Ammon's horn (tissue), 1 donor: ENCODE measurements at regions not wholly inside any gene's neighbourhood (a gene's known extent, or its start where the extent isn't known, plus 50 kb on each side); places are given as distances from the start of the nearest gene placed in this dataset.
A peak's percentile ranks its signal among the peaks of the same experiment; 100 is the strongest.

Source experiments
- DNase-seq: peaks from one replicate; pipeline ENCODE4 v3.0.0-alpha.2; 2016; ENCODE audit warnings: low spot score

DNA sequence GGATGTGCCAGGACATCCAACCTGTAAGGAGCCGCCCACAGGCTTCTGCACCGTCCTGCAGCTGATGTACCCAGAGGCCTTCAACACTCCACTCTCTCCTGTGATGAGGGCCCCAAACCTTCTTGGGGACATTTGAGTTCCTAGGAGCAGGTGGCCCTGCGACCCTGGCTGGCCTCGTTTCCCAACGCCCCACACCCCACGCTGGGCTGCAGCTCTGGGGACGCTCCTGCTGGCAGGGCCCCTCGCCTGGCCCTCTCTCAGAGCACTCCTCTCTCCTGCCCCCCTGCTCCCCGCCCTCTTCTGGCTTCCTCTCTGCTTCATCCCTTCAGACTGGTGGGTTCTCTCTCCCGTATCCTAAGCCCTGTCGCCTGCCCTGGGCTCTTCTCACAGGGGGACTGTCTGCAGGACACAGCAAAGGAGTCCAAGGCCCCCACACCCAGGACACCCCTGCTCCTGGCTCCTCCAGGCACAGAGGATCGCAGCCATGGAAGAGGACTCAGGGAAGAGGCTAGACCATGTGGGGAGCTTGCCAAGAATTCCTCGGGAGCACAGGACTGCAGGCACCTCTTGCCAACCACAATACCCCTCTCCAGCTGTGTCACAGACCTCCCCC, 541.4 kb downstream of the TCERG1L start:
- DNase-seq: no peak

DNA sequence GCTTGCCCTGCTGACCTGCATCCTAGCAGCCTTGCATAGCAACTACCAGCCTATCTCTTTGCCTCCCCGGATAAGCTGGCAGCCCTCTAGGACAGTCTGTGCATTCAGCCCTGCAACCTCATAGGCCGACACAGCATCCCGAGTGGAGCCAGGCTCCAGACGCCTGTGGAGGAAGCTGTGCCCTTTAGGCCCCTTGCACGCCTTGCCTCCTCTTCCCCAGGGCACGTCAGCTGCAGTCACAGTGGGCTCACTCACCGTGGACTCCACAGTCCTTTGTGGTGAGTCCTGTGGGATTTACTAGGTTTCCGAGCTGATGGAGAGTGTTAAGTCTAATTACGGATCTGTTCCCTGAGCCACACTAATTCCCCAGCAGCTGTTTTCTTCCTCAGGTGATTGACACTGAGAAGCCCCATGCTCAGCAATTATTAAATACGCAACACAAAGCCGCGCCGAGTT, 540.0 kb downstream of the TCERG1L start:
- DNase-seq: no peak

DNA sequence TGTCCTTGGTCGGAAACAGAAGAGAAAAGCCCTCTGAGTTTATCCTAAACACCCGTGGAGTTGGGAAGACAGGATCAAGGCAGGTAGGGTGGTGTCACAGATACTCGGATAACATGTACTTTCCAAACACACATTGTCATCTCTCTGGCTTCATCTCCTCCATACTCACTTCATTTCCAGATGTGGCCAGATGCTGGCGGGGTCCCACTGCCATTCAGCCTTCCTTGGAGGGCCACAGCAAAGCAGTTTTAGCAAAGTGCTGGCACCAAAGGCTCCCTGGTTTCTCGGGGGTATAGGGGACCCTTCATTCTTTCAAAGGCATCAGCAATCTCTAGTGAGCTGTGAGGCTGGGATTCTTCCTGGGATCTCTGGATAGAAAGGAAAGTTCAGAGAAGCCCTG, 539.5 kb downstream of the TCERG1L start:
- DNase-seq: no peak

DNA sequence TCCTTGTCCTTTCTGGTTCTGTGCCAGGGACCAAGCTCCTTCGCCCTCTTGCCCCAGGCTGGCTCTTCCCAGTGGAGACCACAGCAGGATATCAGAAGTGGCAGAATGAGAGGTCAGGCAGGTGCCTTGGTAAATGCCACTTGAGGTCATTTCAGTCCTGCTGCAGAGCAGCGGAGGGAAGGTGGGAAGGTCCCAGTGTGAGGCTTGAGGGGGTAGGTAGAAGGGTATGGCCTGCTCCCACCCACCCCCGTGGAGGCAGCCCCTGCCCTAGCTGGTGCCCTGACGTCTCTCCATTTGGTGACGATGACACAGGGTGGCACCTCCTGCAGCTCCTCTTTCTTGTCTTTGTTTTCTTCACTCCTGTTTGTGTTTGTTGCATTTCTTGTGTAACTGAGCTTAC, 538.8 kb downstream of the TCERG1L start:
- no peak for DNase-seq

DNA sequence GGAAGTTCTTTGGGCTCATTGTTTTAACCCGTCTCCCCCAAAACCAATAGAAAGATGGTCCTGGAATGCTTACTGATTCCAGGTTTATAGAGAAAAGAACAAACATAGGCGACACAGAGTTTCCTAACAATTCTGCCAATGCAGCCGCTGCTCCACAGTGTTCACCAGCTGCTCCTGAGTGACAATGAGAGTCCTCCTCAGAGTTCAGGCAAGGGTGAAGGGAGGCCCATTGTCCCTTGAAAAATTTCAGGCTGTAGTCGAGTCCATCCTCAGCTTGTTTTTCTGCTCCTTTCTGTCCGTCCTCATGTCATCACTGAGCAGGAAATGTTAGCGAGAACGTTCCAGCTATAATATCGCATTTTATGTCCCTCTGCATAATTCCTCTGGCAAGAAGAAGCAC, 537.6 kb downstream of the TCERG1L start:
- DNase-seq: no peak

DNA sequence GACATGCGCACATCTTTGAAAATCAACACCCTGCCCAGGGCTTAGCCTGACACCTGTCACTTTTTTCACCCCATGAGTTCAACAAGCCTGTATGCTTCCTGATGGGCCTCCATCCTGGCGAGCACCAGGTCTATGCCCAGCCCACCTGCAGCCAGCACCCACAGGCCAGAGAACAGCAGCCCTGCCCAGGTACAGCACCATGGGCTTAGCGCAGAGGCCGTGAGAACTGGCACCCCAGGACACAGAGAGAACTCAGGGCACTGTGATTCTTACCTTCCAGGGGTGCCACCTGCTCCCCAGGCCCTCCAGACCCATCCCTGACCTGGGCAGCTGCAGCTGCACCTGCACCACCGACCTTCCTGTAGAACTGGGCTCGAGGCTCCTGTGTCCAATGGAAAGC, 536.6 kb downstream of the TCERG1L start:
- no peak for DNase-seq

DNA sequence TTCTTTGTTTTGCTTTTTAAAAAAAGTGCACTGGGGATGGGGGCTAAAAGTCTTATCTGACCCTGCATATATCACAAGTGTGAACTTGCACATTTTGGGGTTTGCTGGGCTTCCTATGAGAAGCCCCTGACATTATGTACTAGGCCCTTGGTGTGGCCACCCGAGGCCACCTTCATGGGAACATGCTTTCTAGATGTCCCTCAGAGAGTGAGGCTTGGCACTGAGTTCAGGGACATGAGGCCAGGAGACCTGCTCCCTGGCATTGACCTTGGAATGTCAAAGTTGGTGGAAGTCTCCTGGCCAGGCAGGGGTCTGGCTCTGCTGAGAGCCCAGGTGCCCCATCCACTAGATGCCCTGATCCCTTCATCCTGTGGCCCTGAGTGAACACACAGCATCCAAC, 536.2 kb downstream of the TCERG1L start:
- DNase-seq: no peak

DNA sequence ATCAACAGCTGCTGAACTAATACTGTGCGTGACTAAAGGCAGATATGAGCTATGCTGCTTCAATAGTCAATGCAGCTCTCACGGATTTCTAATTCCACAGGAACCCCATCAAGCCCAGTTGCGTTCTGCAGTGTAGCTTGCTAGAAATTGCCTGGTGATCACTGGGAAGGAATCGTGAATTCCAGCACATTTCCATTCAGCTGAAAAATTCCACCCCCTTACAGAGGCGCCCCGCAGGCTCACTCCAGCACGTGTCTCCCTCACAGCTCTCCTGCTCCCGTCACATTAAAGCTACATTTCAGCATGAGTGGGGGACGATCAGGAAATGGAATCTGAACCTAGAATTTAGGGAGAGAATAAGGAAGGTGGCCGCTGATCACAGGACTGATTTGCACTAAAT, 534.8 kb downstream of the TCERG1L start:
- no peak for DNase-seq

DNA sequence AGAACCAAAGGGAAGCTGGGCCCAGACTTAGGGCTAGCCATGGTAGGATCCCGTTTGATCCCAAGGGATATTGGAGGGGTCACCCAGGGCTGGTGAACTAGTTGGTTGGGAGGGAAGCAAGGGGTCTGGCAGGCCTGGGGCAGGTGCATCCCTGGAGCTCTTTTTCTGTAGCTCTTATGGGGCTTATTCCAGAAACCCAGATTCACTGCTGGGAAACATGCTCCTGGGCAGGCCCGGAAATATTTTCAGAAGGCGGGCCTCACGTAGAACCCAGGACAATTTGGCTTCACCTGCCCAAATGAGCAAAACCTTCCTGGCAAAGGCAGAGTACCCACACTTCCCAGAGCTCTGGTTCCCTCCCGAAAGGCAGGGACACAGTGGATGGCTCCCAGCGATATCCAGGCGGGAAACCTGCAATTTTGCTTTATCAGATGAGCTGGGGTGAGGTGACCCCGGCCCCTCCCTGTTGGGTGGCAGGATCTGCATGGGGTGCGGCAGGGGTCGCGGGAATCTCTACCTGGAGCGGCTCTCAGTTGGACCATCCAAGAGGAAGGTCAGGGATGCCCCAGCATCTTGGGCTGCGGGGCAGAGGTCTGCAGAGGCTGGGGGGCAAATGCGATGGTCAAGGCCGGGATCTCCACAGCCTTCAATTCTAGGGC, 533.9 kb downstream of the TCERG1L start:
- no peak for DNase-seq

DNA sequence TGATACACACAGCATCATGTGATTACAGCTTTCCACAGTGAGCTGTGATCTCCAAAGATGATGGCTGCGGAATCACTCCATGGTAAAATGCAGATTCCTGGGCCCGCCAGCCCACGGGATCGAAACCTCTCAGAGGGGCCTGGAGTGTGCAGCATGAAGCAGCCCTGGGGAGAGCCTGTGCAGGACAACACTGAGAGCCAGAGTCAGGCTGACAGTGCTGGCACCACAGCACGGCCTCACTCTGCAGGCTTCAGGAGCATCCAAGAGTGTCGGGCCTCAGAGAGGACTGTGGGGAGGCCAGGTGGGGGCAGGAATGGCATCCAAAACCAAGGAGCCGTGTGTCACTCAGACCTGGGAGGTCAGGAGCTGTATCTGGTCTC, 533.4 kb downstream of the TCERG1L start:
- no peak for DNase-seq

DNA sequence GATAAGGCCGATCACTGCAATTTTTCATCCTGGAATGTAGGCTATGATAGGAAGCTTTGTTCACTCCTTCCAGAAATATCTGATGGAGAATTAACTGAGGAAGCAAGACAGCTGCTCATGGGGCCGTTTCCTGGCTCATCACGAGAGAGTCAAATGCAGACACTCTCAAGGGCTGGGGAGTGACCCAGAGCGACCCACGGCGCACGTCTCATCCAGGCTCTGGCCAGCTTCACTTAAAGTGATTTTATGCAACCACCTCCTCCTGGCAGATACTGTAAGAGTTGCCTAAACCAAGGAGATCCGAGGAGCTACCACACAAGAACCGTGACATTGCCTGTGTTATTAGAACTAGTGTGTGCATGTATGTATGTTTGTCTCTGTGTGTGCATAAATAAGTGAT, 530.8 kb downstream of the TCERG1L start:
- no peak for DNase-seq

DNA sequence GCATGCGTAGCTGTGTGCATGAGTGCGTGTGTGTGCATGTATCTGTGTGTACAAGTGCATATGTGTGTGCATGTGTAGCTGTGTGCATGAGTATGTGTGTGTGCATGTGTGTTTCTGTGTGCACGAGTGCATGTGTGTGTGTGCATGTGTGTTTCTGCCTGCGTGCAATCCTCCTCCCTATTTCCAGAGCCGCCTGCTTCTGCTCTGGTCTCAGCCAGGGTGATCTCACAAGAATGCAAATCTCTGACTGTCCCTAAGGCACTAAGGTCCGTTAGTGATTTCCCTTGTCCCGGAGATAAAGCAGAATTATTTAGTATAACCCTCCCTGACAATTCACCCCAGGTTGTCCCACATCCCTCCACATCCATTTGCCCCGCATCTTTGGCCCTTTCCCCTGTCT, 530.3 kb downstream of the TCERG1L start:
- DNase-seq: no peak

DNA sequence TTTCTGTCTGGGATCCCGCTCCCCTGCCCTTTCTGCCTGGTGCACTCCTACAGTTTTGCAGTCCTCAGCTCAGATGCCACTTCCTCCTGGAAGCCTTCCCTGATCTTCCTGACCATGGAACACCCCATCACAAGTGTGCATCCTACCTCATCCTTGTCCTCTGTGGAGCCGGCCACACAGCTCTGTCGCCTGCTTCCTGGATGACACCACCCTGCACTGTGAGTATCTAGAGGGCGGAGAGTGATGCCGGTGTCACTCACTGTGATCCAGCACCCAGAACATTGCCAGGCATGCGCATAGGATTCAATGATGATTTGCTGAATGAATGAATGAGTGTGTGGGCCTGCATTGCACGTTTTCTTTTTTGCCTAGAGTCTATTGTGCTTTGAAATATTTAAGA, 529.9 kb downstream of the TCERG1L start:
- no peak for DNase-seq

DNA sequence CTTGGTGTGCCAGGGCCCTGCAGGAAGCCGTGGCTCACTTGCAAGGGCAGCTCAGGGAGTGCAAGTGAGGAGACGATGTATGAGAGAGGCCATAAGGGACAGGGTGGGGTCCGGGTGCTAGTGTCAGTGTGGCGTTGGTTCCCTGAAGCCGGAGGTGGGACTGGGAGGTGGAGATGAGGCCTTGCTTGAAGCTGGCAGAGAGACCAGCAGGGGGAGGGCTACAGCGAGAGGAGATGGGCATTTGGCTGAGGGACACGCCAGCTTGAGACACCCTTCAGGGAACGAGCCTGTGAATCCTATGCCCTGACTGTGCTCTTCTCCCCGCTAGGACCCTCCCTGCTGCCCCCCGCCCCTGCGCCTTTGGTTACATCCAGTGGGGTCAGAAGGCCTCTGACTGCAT, 529.1 kb downstream of the TCERG1L start:
- no peak for DNase-seq

DNA sequence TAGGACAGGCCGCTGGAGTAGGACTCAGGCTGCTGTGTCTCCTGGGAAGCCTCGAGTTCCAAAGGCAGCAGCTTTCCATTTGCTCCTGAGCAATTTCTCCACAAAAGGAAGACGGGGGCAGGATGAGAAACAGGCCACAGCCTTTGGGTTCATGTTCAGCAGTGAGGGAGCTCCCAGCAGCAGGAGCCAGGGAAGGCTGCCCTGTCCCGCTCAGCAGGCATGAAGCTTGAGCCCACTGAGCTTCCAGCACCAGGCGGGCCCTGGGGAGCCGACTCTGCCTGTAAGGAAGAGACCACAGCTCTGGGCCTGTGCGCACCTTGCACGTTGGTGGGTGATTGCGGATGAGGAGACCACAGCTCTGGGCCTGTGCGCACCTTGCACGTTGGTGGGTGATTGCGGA, 527.2 kb downstream of the TCERG1L start:
- DNase-seq: no peak

DNA sequence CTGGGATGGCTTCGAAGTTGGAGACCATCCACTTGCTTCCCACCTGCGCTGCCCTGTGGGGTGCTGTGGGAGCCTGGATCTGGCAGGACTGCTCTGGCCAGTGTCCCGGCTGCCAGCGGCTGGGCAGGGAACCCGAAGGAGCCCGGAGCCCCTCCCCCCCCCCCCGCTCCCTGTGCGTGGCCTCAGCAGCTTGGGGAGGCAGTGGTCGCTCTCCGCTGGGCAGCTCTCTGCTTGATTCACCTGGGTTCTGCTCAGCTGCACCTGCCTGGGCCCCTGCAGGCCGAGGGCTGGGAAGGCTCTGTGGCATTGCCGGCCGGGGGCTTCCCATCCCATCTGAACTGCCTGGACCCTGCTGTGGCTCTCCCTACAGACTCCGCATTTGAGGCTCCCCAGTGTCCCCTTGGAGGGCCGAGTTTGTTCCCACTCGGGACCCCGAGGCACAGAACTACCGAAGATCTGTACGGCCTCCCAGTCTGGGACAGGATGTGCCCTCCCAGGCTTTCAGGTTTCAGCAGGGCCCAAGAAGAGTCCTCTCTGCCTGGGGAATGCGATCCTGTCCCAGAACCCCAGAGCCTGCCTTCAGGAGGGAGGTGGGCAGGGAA, 525.1 kb downstream of the TCERG1L start:
- no peak for DNase-seq

DNA sequence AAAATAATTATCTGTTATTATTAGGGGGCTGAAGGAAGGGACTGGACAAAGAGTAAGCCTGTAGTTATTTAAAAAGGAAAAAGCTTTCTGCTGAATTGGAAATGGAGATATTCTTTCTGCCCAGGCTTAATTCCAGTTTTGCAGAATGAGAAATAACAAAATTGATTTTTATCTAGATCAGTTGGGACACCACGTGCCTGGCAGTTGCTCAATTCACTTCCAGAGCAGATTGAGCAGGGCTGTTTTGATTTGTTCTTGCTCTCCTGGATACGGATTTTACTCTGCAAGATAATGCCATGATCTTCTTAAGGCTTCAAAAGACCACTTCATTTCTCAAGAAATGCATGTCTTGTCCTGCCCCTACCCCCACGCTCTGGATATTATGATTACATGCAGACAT, 524.3 kb downstream of the TCERG1L start:
- peak; percentile 24 for DNase-seq

DNA sequence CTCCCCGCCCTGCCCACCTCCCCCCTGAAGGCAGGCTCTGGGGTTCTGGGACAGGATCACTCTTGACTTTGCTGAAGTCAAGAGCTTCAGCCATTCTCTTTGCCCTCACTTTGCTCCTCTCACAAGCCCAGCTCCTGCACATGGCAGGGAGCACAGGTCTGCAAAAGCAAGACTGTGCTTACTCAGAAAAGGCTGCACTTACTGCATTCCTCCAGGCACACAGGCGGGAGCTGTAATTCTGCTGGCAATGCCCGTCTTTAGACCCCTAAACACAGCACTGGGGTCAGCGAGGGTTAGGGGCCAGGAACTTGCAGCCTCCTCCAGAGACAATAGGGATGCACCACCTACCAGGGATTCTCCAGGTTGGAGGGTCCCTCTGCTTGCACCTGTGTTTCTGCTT, 523.7 kb downstream of the TCERG1L start:
- no peak for DNase-seq

DNA sequence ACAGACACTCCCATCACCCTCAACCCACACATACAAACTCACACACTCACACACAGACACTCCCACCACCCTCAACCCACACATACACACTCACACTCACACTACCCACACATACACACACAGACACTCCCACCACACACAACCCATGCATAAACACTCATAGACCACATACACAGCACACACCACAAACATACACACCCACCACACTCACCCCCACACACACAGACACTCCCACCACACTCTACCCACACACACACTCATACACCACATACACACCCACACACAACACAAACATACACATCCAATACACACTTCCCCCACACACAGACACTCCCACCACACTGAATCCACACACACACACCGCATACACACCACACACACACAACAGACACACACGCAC, 521.2 kb downstream of the TCERG1L start:
- DNase-seq: no peak

DNA sequence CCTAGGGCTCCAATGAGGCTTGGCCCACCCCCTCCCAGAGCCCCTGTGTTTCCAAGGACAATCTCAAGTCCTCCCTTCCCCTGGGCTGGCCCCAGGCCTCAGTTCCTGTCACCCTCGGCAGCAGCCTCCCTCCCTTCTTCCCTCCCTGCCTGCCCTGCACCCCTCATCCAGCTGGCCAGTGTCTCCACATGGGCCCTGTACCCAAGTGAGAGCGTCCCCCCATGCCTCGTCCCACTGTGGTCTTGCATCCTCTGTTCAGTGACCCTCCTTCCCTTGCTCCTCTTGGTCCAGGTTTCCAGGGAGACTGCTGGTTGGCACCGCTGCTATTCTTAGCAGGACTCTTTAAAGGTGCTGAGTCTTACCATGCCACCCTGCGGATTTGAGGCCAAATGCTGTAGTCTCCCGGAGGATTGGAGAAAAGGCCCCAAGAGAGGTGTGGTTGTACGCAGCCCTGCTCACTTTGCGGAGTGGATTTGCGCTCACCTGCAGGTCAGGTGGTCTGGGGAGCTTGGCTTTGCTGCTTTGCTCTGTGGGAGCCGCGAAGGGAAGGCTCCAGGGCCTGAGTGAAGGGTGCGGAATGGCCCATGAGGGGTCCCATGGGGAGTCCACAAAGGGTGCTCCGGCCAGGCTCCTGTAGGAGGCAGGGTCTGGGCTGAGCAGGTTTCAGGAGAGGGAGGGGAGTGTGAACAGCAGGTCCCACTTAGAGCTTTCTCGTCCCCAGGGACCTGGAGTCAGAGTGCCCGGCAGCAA, 519.2 kb downstream of the TCERG1L start:
- no peak for DNase-seq

DNA sequence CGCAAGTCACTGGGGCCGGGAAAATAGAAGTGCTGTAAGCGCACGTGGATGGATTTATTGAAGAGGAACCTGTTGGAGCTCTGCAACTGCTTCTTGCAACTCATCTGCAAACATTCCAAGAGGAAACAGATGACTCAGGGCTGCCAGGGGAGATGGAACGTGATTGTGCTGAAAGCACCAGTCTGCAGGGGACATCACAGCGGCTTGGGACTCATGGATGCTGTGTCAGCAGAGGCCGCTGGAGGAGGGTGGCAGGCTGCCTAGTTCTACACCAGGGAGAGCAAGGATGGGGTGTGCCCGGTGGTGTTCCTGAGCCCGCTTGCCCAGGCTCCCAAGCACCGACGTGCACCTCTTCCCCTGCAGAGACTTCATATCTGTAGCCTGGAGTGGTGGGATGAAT, 515.7 kb downstream of the TCERG1L start:
- DNase-seq: no peak

DNA sequence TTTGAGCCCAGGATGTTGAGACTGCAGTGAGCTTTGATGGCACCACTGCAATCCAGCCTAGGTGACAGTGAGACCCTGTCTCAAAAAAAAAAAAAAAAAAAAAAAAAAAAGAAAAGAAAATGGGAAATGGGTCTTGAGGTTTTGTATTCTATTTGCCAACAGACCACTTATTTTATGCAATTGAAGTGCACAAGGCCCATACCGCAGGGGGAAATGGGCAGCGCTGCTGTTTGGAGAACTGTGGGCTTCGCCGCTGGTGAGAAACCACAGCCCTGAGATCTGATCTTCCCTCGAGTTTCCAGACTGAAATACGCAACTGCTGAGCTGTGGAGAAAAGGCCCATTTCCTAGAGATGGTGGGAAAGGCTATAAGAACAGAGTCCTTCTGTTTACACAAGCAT, 512.0 kb downstream of the TCERG1L start:
- DNase-seq: peak; percentile 29

DNA sequence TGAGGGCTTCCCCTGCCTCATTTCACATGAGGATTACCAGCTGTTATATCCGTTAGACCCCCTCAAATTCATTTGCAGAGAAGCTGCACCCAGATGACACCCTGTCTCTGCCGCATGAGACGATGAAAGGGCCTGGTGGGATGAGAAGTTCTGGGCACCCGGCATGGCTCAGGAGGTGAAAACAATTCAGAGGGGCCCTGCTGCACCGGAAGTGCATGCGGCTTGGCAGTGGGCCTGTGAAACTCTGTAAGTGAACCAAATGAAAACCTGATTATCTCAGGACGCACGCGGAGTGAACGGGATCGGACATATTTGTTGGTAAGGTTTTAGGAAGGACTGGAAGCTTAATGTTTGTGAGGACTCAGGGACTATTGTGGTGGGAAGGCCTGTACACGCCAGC, 511.2 kb downstream of the TCERG1L start:
- DNase-seq: no peak
